ENCODE measurements at regions not wholly inside any gene's neighbourhood (a gene's known extent, or its start where the extent isn't known, plus 50 kb on each side); places are given as distances from the start of the nearest gene placed in this dataset.

- Histone ChIP-seq H3K36me3 (replicated peaks; ENCODE audit: insufficient read depth, low read length) (no peaks in the 10 kb centered on the region), H3K9me2 (replicated peaks; ENCODE audit: insufficient read depth, low read length) (0 out of 2 replicates have a peak, but pooled peaks cover 3% of the 10 kb centered on the region), H3K27ac (ENCODE audit: low read length) (no peak overlapping the region), H3K79me2 (ENCODE audit: low read length) (no peaks in the 10 kb centered on the region), H3F3A (ENCODE audit: insufficient read depth, low read length) (no peaks in the 10 kb centered on the region), H3K4me3 (ENCODE audit: low read length) (no peak overlapping the region), H3K9me3 (replicated peaks; ENCODE audit: insufficient read depth, low read length) (no peaks in the 10 kb centered on the region), H3K4me1 (ENCODE audit: low read length) (no peaks in the 10 kb centered on the region), H3K4me2 (ENCODE audit: low read depth, low read length) (no peak overlapping the region), H3K9ac (ENCODE audit: low read length) (no peak overlapping the region), H4K20me1 (ENCODE audit: insufficient read depth, low read length) (no peaks in the 10 kb centered on the region), H3K27me3 (replicated peaks; ENCODE audit: insufficient read depth, low read length) (no peaks in the 10 kb centered on the region), H2AFZ (ENCODE audit: low read length) (no peak overlapping the region)
- TF ChIP-seq EZH2phosphoT487 (IDR thresholded peaks at IDR 0.05; ENCODE audit: low read length): no peak
- no peak for TF ChIP-seq CTCF (IDR thresholded peaks at IDR 0.05; ENCODE audit: low read length)
- TF ChIP-seq EZH2 (optimal IDR thresholded peaks at IDR 0.05; ENCODE audit: low read depth, low read length): no peak
- DNase-seq: no peak
Measured at GRCh38 chr1:188137221-188137620, 1308.5 kb downstream of the PLA2G4A start.

DNA sequence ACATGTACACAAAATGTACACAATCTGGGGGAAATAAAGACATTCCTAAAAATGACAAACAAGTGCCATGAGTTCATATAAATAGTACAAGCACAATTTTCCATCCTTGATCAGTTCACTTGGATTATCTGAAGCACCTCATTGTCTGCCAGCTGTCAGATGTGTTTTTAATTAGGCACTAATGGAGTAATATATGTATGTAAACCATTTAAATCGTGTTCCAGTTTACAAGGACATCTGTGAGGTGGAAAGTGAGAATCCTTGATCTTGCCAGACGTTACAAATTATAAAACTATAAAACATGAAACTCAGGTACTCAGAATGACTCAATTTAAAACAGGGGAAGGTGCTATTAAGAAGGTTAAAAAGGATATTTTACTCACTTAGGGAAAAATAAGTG, 1312.2 kb downstream of the PLA2G4A start:
- Histone ChIP-seq H3F3A (ENCODE audit: insufficient read depth, low read length) (no peaks in the 10 kb centered on the region), H3K4me1 (ENCODE audit: low read length) (no peaks in the 10 kb centered on the region), H3K4me3 (ENCODE audit: low read length) (no peak overlapping the region), H3K4me2 (ENCODE audit: low read depth, low read length) (no peak overlapping the region), H3K36me3 (replicated peaks; ENCODE audit: insufficient read depth, low read length) (no peaks in the 10 kb centered on the region), H3K27ac (ENCODE audit: low read length) (no peak overlapping the region), H3K79me2 (ENCODE audit: low read length) (no peaks in the 10 kb centered on the region), H3K9me3 (replicated peaks; ENCODE audit: insufficient read depth, low read length) (no peaks in the 10 kb centered on the region), H3K27me3 (replicated peaks; ENCODE audit: insufficient read depth, low read length) (no peaks in the 10 kb centered on the region), H4K20me1 (ENCODE audit: insufficient read depth, low read length) (no peaks in the 10 kb centered on the region), H3K9me2 (replicated peaks; ENCODE audit: insufficient read depth, low read length) (no peaks in the 10 kb centered on the region), H2AFZ (ENCODE audit: low read length) (no peak overlapping the region), H3K9ac (ENCODE audit: low read length) (no peak overlapping the region)
- no peak for DNase-seq
- TF ChIP-seq CTCF (IDR thresholded peaks at IDR 0.05; ENCODE audit: low read length) (no peak), EZH2 (optimal IDR thresholded peaks at IDR 0.05; ENCODE audit: low read depth, low read length) (no peak), EZH2phosphoT487 (IDR thresholded peaks at IDR 0.05; ENCODE audit: low read length) (no peak)

- no peak overlapping the region for H2AFZ ChIP-seq (ENCODE audit: low read length)
- H3K9me2 ChIP-seq (replicated peaks; ENCODE audit: insufficient read depth, low read length): no peaks in the 10 kb centered on the region
- no peak overlapping the region for H3K27ac ChIP-seq (ENCODE audit: low read length)
- H3K9ac ChIP-seq (ENCODE audit: low read length): no peak overlapping the region
- H4K20me1 ChIP-seq (ENCODE audit: insufficient read depth, low read length): no peaks in the 10 kb centered on the region
- H3F3A ChIP-seq (ENCODE audit: insufficient read depth, low read length): no peaks in the 10 kb centered on the region
- no peaks in the 10 kb centered on the region for H3K4me1 ChIP-seq (ENCODE audit: low read length)
- no peaks in the 10 kb centered on the region for H3K79me2 ChIP-seq (ENCODE audit: low read length)
- H3K4me2 ChIP-seq (ENCODE audit: low read depth, low read length): no peak overlapping the region
- TF ChIP-seq CTCF (IDR thresholded peaks at IDR 0.05; ENCODE audit: low read length) (no peak), EZH2 (optimal IDR thresholded peaks at IDR 0.05; ENCODE audit: low read depth, low read length) (no peak), EZH2phosphoT487 (IDR thresholded peaks at IDR 0.05; ENCODE audit: low read length) (no peak)
- H3K36me3 ChIP-seq (replicated peaks; ENCODE audit: insufficient read depth, low read length): no peaks in the 10 kb centered on the region
- no peaks in the 10 kb centered on the region for H3K27me3 ChIP-seq (replicated peaks; ENCODE audit: insufficient read depth, low read length)
- DNase-seq: no peak
- H3K4me3 ChIP-seq (ENCODE audit: low read length): no peak overlapping the region
- H3K9me3 ChIP-seq (replicated peaks; ENCODE audit: insufficient read depth, low read length): no peaks in the 10 kb centered on the region
Measured at GRCh38 chr1:188154196-188154595, 1325.4 kb downstream of the PLA2G4A start.

All from MM.1S (cell line).